B cell (primary cell): ENCODE measurements at regions not wholly inside any gene's neighbourhood (a gene's known extent, or its start where the extent isn't known, plus 50 kb on each side); places are given as distances from the start of the nearest gene placed in this dataset.

Experiments used
- ATAC-seq: fragments of 200-7000 bp; cut with Tn5 transposase; one replicate; pipeline ENCODE4 v1.10.0; 2021; ENCODE audit warnings: low read depth, mild to moderate bottlenecking, moderate number of reproducible peaks, moderate library complexity
- CTCF ChIA-PET: fragments of 350-600 bp; sonication (Branson Sonifier 250); formaldehyde crosslinking; loops from one replicate; lab custom pipeline; 2021; ENCODE audit warnings: antibody characterized with exemption, inconsistent platforms; lab: Charles Lee
- POLR2A ChIA-PET: fragments of 350-600 bp; sonication (Branson Sonifier 250); formaldehyde crosslinking; loops from one replicate; lab custom pipeline; 2021; ENCODE audit warnings: antibody characterized with exemption; lab: Charles Lee
- DNase-seq: peaks from one replicate; pipeline ENCODE4 v3.0.0; 2013
- H2AFZ ChIP-seq: 2 replicates; pipeline ENCODE4 v1.6.1; 2012; ENCODE audit warnings: mild to moderate bottlenecking, low read depth, low read length; ENCODE audit not compliant: insufficient read depth, poor library complexity, severe bottlenecking
- H3K27ac ChIP-seq, 2 donors: 1 replicate in 1 of 2; 2 replicates in 1 of 2; pipeline ENCODE4 v1.5.1; 2012 to 2013; ENCODE audit warnings: low read length in 2 of 2, mild to moderate bottlenecking in 2 of 2, moderate library complexity in 1 of 2
- H3K27me3 ChIP-seq, 4 experiments: fragments of 200-600 bp in 1 of 4; sonication (generic) in 1 of 4; replicated peaks in 1 of 4; 1 replicate in 2 of 4; 2 replicates in 2 of 4; pipeline versions ENCODE4 v1.6.1 to v1.7.0; 2013 to 2016; ENCODE audit warnings: low read length in 3 of 4, mild to moderate bottlenecking in 2 of 4, mixed read lengths in 1 of 4, moderate library complexity in 1 of 4; ENCODE audit not compliant: insufficient read depth in 4 of 4, control insufficient read depth in 3 of 4; ENCODE audit errors: control extremely low read depth in 1 of 4
- H3K36me3 ChIP-seq, 2 experiments: replicated peaks in 1 of 2; 1 replicate in 1 of 2; 2 replicates in 1 of 2; pipeline versions ENCODE4 v1.6.1 to v1.7.1; 2013; ENCODE audit warnings: low read length in 1 of 2; ENCODE audit not compliant: insufficient read depth in 2 of 2, control insufficient read depth in 1 of 2; ENCODE audit errors: control extremely low read depth in 1 of 2, extremely low read depth in 1 of 2
- H3K4me1 ChIP-seq, 2 donors: fragments of 200-600 bp in 1 of 2; sonication (generic) in 1 of 2; 1 replicate in 1 of 2; 2 replicates in 1 of 2; pipeline versions ENCODE4 v1.5.1 to v1.6.1; 2013 to 2017; ENCODE audit warnings: low read length in 2 of 2; ENCODE audit not compliant: control insufficient read depth in 2 of 2, insufficient read depth in 2 of 2
- H3K4me2 ChIP-seq: replicated peaks from 2 replicates; pipeline ENCODE3; 2012; ENCODE audit warnings: mild to moderate bottlenecking, low read depth, low read length; ENCODE audit not compliant: poor library complexity, severe bottlenecking
- H3K4me3 ChIP-seq, 5 experiments: fragments of 200-600 bp in 1 of 5; sonication (generic) in 1 of 5; 1 replicate in 3 of 5; 2 replicates in 2 of 5; pipeline versions ENCODE4 v1.5.1 to v1.7.0; 2011 to 2016; ENCODE audit warnings: low read length in 4 of 5, mild to moderate bottlenecking in 4 of 5, low read depth in 2 of 5, control low read depth in 1 of 5, moderate library complexity in 1 of 5; ENCODE audit not compliant: insufficient read depth in 1 of 5; ENCODE audit errors: control extremely low read depth in 1 of 5, extremely low read depth in 1 of 5
- H3K79me2 ChIP-seq: fragments of 200-600 bp; sonication (generic); one replicate; pipeline ENCODE4 v1.6.0; 2016; ENCODE audit warnings: low read length; ENCODE audit not compliant: control insufficient read depth, insufficient read depth
- H3K9ac ChIP-seq: fragments of 200-600 bp; sonication (generic); 2 replicates; pipeline ENCODE4 v1.6.1; 2017; ENCODE audit warnings: mild to moderate bottlenecking, low read length, moderate library complexity
- H3K9me3 ChIP-seq, 3 donors: one replicate each; pipeline versions ENCODE4 v1.6.1 to v1.7.1; 2013; ENCODE audit warnings: low read length in 2 of 3; ENCODE audit not compliant: control insufficient read depth in 2 of 3, insufficient read depth in 1 of 3; ENCODE audit errors: control extremely low read depth in 1 of 3
- H4K20me1 ChIP-seq: 2 replicates; pipeline ENCODE4 v1.6.0; 2012; ENCODE audit warnings: mild to moderate bottlenecking, low read length; ENCODE audit not compliant: insufficient read depth, control insufficient read depth, poor library complexity, severe bottlenecking
- H3K27ac Mint-ChIP-seq: one replicate; pipeline ENCODE4 v1.8.0; 2021; ENCODE audit warnings: mixed read lengths
- H3K27me3 Mint-ChIP-seq: one replicate; pipeline ENCODE4 v1.8.0; 2021; ENCODE audit warnings: mixed read lengths
- H3K4me1 Mint-ChIP-seq: one replicate; pipeline ENCODE4 v1.8.0; 2021; ENCODE audit warnings: mixed read lengths
- H3K4me3 Mint-ChIP-seq: one replicate; pipeline ENCODE4 v1.8.0; 2021; ENCODE audit warnings: mixed read lengths
- H3K9me3 Mint-ChIP-seq: one replicate; pipeline ENCODE4 v1.8.0; 2022; ENCODE audit warnings: mixed read lengths; ENCODE audit not compliant: insufficient read depth
- CTCF ChIP-seq: fragments of 200-600 bp; IDR thresholded peaks from one replicate; pipeline ENCODE4 v1.8.0; 2022; ENCODE audit warnings: antibody characterized with exemption, mild to moderate bottlenecking
- EZH2 ChIP-seq: IDR thresholded peaks from 2 replicates; pipeline ENCODE4 v1.6.1; 2012; ENCODE audit warnings: borderline replicate concordance, low read depth, mild to moderate bottlenecking, moderate library complexity, low read length; ENCODE audit not compliant: insufficient read depth, poor library complexity, severe bottlenecking
- WGBS: methylation state at CpG from one replicate; pipeline ENCODE4 v1.1.5; 2013; ENCODE audit warnings: missing lambda C conversion rate; ENCODE audit not compliant: insufficient coverage; 5-methylcytosine and 5-hydroxymethylcytosine counted together
- intact Hi-C: fragments of 100-400 bp; cut with micrococcal nuclease; formaldehyde crosslinking; loops from one replicate; pipeline ENCODE4 v1.10.0; 2022

DNA sequence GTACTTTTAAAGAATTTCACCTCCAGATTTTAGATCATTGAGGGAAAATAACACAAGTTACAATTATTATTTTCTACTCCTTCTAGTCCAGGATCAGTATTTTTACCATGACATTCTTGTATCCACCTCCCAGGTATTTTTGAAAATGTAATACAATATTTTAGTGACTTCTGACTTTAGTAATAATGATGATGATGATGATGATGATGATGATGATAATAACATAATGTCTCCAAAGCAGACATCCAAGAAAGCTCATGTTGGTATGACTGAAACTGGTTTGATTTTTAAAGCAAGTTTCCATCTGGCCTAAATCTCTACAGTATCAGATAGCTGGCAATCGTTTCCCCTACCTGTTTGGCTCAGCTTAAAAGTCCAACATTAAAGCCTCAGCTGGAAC is 140.0 kb upstream of the GULP1 start:
- Histone ChIP-seq H3K27ac (no peak overlapping the region), H3K27me3 (no peaks in the 10 kb centered on the region), H3K9me3 (no peaks in the 10 kb centered on the region), H3K4me3 (no peak overlapping the region), H3K4me1 (no peaks in the 10 kb centered on the region), H3K4me2 (no peak overlapping the region), H3K79me2 (no peaks in the 10 kb centered on the region), H3K36me3 (no peaks in the 10 kb centered on the region), H4K20me1 (no peaks in the 10 kb centered on the region), H3K9ac (no peak overlapping the region), H2AFZ (no peak overlapping the region)
- Mint-ChIP-seq H3K9me3 (no peaks in the 10 kb centered on the region), H3K4me1 (no peaks in the 10 kb centered on the region), H3K27me3 (no peaks in the 10 kb centered on the region), H3K4me3 (no peak overlapping the region), H3K27ac (no peak overlapping the region)
- DNase-seq = no peak
- ChIA-PET POLR2A (no interaction called here), CTCF (no interaction called here)
- no peak for ATAC-seq
- intact Hi-C loops = no loop called here
- 57% methylated on average over 1 of the region's 1 CpG for WGBS
- no peak for TF ChIP-seq CTCF
- no peak for TF ChIP-seq EZH2

GRCh38 chr2:188158337-188159100 is 133.2 kb upstream of the GULP1 start:
- Histone ChIP-seq H3K4me2 (no peak overlapping the region), H3K4me3 (no peak overlapping the region), H4K20me1 (no peaks in the 10 kb centered on the region), H3K79me2 (no peaks in the 10 kb centered on the region), H2AFZ (no peak overlapping the region), H3K36me3 (no peaks in the 10 kb centered on the region), H3K9ac (no peak overlapping the region), H3K4me1 (no peaks in the 10 kb centered on the region), H3K9me3 (no peaks in the 10 kb centered on the region), H3K27ac (no peak overlapping the region), H3K27me3 (no peaks in the 10 kb centered on the region)
- H3K4me1 Mint-ChIP-seq = no peaks in the 10 kb centered on the region
- ChIA-PET CTCF (no interaction called here), POLR2A (no interaction called here)
- no peak overlapping the region for H3K4me3 Mint-ChIP-seq
- no peaks in the 10 kb centered on the region for H3K9me3 Mint-ChIP-seq
- 87% methylated on average over 6 of the region's 9 CpGs for WGBS
- TF ChIP-seq CTCF (no peak), EZH2 (no peak)
- intact Hi-C loops = no loop called here
- DNase-seq = no peak
- ATAC-seq = no peak
- H3K27ac Mint-ChIP-seq = no peak overlapping the region
- H3K27me3 Mint-ChIP-seq = no peaks in the 10 kb centered on the region
